ENCODE measurements at regions not wholly inside any gene's neighbourhood (a gene's known extent, or its start where the extent isn't known, plus 50 kb on each side); places are given as distances from the start of the nearest gene placed in this dataset.

DNA sequence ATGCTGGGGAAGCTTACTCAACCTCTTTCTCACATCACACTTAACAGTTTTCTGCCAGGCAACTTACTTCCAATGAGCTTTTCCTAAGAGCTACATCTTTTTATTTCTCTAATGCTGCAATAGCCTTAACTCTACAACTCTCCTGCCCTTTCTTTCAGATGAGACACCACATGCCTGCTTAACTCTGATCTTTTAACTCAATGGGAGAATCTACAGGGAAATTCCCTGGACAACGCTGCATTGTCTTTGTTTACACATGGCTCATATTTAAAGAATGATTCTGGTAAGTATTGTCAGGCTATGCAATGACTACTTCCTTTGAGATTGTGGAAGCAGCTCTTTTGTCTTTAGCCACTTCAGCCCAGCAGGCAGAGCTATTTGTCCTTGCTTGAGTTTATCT, 353.1 kb upstream of the BCHE start:
- TF ChIP-seq POLR2AphosphoS5 (IDR thresholded peaks at IDR 0.05; ENCODE audit: low read depth, low read length) (no peak), POLR2A (IDR thresholded peaks at IDR 0.05; ENCODE audit: low read depth, low read length) (no peak), POU2F2 (IDR thresholded peaks at IDR 0.05; ENCODE audit: low read depth, low read length) (no peak), TAF1 (IDR thresholded peaks at IDR 0.05; ENCODE audit: low read depth, low read length) (no peak)
